GM19324 (cell line): ENCODE measurements at regions not wholly inside any gene's neighbourhood (a gene's known extent, or its start where the extent isn't known, plus 50 kb on each side); places are given as distances from the start of the nearest gene placed in this dataset.

ENCODE experiments used
- ATAC-seq: cut with Tn5 transposase; IDR thresholded peaks from one replicate; pipeline ENCODE4 v1.9.1; 2021; ENCODE audit warnings: mild to moderate bottlenecking, moderate library complexity; ENCODE audit not compliant: unreplicated experiment, low FRiP score

DNA sequence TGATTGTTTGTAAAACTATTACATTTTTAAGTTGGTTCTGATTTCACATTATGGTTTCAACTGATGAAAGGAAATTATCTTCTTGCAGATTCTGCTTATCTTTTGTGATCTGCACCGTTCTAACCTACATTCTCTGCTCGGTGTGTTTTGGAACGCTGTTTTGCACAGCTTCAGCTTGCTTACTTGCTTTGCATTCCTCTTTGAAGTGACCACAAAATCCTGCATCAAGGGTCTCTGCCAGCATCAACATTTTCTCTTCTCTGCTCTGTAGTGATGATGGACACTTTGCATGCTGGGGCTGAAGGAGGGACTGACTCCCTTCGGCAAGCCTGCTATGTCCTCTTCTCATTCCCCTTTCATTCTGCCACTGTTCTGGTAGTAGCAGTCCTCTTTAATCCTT, 485.2 kb downstream of the FBXO15 start:
- no peak for ATAC-seq

DNA sequence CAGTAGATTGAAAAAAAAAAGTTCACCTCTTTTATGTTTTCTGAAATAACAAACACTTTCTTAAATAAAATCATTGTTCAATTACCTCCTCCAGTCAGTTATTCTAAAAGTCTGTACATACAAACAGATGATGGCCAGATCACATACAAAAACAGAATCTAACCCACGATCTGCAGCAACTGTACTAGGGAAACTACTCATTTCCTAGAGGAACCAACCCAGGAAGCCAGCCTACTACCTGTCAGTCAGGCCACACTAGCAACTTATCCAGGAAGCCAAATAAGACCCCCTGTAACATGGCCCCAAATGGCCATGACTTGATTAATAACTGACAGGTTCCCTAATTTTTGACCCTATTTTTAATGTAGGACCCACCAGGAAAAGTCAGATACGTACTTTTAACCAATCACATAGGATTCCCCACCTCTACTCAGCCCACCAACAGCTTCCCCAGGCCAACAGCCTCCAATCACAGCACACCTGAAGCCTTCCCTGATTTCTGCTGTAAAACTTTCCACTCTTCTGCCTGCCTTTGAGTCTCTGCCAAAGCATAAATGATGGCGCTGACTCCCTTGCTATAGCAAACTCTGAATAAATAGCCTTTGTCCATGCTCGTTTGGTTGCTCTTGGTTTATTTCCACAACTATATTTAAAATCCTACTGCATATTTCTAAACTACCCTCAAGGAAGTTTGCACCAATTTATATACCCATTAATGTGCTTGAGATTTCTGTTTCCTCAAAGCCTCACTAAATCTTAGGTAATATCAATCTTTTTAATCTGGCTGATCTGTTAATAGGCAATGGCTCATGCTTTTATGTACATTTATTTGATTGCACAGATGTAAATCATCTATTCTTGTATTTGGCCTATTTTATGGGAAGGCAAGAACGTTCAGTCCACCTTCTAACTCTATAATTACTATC, 486.4 kb downstream of the FBXO15 start:
- ATAC-seq, result no peak

DNA sequence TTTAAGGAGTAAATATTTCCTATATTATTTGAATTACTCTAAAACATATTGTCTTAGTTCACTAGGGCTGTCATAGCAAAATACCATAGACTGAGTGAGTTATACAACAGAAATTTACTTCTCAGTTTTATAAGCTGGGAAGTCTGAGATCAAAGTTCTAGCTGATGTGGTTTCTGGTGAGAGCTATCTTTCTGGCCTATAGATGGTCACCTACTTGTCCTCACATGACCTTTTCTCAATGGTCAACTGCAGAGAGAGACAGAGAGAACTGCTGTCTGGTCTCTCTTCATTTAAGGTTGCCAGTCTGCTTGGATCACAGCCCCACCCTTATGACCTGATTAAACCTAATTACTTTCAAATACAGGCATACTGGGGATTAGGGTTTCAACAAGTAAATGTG, 490.9 kb downstream of the FBXO15 start:
- ATAC-seq, result no peak

DNA sequence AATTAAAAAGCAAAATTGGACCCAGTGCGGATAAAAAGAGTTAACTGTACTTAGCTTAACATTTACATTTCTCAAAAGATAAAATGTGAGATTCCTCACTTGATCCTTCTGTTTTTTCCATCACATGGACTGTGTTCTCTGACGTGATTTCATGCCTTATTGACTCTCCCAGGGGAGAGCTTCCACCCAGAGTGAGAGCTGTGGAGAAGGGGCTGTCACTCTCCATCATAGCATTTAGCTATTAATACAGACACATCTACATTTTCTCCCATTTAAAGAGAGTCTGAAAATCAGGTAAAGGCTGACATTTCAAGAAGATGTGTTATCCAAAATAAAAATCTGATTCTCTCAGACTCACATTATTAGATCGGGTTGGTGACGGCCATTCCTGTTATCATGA, 493.8 kb downstream of the FBXO15 start:
- no peak for ATAC-seq

DNA sequence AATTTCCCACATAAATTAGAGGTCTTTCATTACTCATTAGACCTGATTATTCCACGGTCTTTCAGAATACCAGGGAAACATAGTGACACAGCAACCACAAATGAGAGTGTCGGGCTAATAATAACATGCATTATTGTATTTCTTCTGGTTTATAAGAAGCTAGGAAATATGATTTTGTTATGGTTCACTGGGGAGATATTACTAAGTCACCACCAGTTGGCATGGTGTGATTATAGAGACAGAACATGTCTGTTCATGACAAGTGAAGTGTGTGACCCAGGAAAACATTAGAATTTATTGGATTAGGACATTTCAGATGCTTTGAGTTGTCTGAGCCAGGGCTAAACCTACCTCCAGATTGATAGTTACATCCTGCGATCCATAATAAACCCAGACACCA, 494.4 kb downstream of the FBXO15 start:
- ATAC-seq, result no peak

DNA sequence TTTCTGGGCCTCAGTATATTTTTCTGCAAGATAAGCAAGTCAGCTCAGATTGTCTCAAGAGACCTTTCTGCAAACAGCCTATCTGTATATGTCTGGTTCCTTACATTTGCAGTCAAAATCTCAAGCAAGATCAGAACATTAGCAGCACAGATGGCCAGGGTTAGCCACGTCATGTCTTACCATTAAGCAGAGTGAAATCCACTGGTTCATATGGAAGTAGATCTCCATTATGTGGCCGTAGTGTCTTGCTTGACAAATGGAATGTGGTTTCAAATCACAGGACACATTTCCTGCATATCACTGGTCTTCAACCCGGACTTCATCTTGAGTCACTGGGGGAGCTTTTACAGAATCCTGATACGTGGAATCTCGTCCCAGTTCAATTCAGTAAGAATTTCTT, 500.2 kb downstream of the FBXO15 start:
- no peak for ATAC-seq

DNA sequence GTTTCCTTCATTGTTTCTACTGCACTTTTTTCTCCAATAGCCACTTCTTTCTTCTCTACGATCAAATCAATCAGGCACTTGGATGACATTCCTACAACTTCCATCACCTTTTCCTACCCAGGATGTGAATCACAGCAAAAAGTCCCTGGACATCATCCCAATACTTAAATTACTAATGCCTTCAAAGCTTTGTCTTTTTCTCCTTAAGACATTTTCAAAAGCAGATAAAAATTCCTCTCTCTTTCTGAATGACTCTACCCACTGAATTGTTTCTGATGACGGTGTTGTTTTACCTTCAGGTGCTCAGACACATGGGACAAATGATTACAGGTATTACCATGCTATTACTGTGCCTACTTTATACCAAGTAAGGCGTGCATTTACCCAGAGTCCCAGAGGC, 500.9 kb downstream of the FBXO15 start:
- no peak for ATAC-seq

DNA sequence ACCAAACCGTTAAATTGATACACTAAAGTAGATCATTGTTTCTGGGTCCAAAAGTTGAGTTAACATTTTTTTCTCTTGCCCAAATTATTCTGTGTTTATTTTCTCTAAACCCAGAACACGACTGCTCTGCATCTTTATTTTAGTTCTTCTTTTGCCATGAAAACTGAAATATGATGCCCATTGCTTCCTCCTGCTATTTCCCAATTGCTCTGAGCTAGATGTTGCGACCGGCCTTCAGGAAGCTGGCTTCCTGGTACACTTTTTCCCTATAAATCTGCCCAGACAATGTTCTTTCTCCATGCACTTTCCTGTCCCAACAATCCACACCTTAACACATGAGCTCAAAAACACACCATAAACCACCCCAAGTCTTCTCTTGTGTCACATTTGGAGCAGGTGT, 501.4 kb downstream of the FBXO15 start:
- ATAC-seq, result no peak

DNA sequence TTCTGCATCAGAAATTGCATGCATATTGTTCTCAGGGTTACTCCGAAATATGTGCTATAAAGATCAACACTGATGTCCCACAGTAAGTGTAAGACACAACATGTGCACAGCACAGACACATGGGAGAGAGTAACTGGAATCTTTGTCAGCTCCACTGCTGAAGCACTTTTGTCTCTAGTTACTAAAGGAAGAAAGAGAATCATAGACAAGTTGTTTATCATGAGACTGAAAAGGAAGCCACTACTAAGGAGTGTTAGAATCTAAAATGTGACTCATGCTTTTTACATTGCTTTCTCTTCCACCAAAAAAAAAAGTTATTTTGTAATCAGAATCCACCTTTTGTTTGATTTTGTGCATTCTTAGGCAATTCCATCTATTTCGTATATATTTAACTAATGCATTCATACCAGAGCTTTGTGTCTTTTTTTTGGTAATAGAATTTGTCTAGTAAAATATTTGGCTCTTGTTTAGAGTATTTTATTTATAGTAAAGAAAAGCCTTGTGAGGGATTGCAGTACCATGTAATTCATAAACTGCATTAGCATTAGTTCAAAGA, 502.4 kb downstream of the FBXO15 start:
- no peak for ATAC-seq

DNA sequence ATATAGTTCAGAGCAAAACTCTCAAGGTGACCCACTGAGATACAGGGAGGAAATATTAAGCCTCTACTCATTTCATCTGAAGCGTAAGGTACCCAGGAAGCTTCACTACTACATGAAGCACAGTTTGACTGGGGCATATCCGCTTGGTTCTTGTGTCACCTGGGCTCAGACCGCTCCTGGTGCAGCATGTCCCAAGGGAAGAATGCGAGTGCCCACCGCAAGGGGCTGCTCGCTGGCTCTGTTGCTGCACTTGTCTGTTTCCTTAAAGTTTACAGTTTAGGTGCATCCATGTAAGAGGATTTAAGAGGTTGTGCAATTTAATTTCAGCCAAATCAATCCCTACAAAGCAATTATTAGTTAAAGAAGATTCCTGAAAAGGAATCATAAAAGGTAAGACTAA, 507.8 kb downstream of the FBXO15 start:
- ATAC-seq, result no peak

DNA sequence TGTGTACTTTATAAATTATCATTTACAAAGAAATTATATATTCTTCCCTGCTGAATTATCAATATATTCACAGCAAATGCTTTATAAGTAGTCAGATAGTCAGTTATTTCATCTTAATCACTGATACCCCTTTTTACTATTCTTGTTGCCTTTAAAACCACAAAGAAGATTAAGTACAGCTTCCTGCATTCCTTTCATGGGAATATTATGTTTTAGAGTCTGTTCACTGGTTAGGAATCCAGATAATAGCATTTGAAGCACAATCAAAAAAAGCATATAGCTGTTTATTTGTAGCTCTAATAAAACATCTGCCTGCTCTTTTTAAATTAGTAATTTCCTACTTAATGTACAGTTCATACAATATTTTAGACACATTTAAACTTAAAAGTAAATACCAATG, 508.9 kb downstream of the FBXO15 start:
- ATAC-seq, result no peak

DNA sequence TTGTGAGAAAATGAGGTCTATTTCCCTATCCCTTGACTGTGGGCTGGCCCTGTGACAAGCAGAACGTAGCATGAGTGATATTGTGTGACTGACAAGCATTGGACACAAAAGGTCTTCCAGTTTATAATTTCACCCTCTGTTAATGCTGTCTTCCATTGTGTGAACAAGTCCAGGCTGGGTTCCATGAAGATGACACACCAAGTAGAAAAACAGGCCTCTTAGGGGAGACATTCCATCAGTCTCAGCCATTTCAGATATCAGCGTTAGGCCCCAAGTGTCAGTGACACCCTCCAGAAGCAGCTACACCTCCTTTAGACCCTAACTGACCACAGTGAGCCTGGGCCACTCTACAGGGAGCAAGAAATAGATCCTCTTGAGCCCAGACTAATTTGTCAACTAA, 511.3 kb downstream of the FBXO15 start:
- ATAC-seq, result no peak

DNA sequence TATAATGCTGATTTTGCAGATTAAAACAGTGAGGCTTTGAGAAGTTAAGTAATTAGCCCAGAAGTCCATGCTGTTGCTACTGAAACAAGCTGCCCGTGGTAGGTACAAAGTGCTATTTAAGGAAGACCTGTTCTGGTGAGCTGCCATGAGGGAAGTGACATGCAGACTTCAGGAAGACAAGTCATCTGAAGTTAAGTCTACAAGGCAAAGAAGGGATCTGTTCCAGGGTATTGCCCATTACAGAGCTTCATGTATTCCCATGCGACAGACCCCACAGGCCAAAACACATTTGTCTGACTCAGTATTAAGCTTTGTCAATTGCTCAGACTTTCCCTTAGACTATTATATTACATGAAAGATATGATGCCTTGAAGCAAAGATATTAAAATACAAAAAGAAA, 520.8 kb downstream of the FBXO15 start:
- no peak for ATAC-seq

DNA sequence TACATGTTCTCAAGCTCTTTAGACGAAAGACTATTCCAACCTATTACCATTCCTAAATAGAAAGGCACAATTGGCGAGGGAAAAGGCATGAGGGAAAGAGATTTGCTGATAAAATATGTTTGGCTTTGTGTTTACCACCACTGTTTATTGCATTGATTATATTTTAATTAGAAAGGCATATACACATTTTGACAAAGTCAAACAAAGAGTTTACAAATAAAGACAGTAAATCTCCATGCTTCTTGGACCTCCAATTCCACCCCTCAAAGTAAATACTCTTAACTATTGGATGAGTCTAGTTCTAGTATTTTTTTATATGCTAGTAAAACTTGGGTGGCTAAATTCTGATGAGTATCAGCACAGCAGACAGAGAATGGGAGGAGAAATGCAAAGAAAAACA, 521.4 kb downstream of the FBXO15 start:
- ATAC-seq, result no peak

DNA sequence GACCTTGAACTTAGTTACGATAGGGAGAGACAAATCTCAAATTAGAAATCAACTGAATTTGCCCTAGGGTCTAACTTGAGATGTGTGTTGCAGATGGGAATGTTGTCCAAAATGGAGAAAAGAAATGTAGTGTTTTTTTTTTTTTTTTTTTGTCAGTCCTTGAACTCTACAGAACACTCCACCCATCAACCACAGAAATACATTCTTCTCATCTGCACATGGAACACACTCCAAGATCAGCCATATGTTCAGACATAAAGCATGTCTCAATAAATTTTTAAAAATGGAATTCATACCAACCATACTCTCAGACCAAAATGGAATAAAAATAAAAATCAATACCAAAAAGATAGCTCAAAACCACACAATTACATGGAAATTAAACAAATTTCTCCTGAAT, 526.5 kb downstream of the FBXO15 start:
- ATAC-seq, result no peak

DNA sequence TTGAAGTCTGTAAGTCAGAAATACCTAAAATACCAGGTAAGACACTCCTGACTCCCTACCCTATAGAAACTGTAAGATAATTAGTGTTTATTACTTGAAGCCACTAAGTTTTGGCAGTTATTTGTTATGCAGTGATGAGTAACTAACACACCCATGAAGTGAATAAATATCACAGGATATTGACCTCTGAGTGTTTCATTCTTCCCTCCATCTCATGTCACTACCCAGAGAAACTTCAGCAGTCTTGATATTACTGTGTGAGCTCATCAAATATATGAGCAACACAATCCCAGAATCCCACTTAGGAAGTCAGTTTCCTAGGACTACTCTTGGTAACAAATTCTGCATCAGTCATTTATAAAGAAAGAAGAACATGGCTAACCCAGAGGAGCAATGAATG, 529.7 kb downstream of the FBXO15 start:
- no peak for ATAC-seq

DNA sequence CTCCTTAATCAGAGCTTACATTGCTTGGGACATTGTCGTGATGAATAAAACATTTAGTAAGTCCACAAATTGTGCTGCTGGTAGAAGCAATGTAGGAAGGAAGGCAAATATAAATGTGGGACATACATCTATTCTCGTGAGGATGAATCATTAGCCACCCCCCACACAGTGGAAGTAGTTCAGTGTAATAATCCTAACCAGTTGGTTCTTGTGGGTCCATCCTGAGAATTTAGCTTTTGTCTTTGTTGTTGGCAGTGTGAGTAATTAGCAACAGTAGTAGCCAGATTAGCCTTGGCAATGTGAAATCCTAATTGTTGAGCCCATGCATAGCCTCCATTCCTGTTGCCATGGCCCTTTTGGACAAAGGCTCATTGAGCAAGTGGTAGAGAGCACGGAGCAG, 532.1 kb downstream of the FBXO15 start:
- ATAC-seq, result no peak

DNA sequence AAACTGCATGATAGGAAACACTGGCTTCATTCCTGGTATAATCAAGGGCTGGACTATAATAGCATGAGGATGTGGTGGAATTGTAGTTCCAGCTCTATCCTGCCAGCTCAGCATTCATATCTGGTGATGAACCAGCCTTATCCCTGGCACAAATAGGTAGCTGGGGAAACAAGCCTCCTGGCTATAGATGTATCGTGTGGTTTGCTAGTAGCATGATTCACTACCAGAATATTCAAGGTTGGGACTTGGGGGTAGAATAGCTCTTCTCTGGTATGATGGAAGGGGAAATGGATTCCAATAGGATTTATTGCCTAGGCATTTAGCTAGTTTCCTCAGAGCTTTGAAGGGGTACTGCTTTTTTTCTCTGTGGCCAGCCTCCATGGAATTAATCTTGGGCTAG, 532.8 kb downstream of the FBXO15 start:
- ATAC-seq, result no peak

DNA sequence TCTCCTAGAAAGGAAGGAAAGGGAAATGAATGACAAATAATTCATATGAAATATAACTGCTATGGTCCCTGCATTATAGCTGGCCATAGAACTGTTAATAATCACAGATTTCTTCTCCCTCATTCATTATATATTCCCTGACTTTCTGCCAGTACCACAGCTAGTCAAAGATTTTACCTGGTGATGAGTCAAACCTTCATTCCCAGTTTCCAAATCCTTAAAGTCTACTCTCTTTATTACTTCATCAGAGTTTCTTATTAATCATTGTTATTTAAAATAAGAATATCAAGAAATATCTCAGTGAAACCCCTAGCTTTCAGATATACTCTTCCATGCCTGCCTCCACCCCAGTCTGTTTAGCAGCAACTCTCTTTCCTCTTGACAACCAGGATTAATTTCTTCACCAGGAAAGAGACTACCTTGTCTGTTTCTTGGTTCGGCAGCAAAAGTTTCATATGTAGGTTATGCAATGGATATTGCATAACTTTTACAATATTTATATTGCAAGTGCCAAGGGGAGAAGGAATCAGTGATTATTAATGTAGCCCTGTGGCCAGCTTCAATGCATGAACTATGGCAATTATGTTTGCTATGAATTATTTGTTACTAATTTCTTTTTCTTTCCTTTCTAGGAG, 533.8 kb downstream of the FBXO15 start:
- ATAC-seq, result no peak

DNA sequence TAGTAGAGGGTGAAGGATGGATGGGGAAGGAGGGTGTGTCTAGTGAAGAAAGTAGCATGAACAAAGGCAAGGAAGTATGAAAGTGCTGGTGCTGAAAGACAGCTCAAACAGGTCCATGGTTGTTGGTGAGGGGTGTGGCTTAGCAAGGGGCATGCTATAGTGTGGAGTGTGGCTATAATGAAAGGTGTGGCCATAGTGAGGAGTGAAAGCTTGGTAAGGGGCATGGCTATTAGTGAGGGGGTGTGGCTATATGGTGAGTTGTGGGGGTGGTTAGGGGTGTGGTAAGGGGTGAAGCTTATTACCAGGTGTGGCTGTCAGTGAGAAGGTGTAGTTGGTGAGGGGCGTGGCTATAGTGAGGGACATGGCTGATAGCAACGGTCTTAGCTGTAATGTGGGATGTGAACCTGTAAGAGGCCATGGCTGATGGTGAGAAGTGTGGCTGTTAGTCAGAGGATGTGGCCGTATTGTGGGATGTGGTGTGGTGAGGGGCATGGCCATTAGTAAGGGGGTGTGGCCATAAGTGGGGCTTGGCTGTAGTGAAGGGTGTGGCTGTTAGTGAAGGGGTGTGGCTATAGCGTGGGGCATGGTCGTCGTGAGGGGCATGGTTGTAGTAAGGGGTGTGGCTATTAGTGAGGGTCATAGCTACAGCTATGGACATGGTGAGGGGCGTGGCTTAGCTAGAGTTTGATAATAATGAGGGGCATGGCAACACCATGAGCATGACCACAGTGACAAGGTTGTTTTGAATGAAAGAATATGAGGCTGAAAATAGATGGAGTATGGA, 549.6 kb downstream of the FBXO15 start:
- no peak for ATAC-seq

DNA sequence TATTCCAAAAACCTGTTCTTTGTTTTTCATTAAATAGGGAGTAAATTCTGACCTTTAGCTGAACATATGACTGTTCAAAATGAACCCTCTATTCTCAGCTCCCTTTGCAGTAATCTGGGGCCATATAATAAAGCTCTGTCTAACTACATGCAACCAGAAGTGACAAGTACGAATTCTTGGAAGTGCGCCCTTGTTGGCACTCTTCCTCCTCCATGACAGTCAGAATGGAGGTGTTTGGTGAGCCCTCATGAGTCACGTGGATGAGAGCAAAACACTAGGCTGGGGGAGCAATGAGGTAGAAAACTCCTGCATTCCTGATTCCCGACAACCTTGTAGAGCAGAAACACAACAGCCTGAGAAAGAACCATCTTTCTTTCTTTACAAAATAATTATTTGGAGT, 552.9 kb downstream of the FBXO15 start:
- ATAC-seq, result no peak
